Mucosa of rectum (tissue), 2 donors: ENCODE measurements at regions not wholly inside any gene's neighbourhood (a gene's known extent, or its start where the extent isn't known, plus 50 kb on each side); places are given as distances from the start of the nearest gene placed in this dataset.

Source experiments
- H3K27ac ChIP-seq, 2 donors: one replicate each; pipeline ENCODE4 v1.7.0; 2013; ENCODE audit warnings: inconsistent platforms in 2 of 2, low read depth in 2 of 2, low read length in 2 of 2
- H3K27me3 ChIP-seq, 2 donors: one replicate each; pipeline ENCODE4 v1.7.0; 2013; ENCODE audit warnings: low read length in 2 of 2; ENCODE audit not compliant: control insufficient read depth in 2 of 2, insufficient read depth in 2 of 2
- H3K36me3 ChIP-seq, 2 donors: one replicate each; pipeline ENCODE4 v1.7.0; 2013; ENCODE audit warnings: low read length in 2 of 2; ENCODE audit not compliant: control insufficient read depth in 2 of 2, insufficient read depth in 2 of 2
- H3K4me1 ChIP-seq, 2 donors: one replicate each; pipeline ENCODE4 v1.7.0; 2013; ENCODE audit warnings: low read length in 2 of 2, mild to moderate bottlenecking in 1 of 2; ENCODE audit not compliant: control insufficient read depth in 2 of 2, insufficient read depth in 2 of 2
- H3K4me3 ChIP-seq, 2 donors: one replicate each; pipeline ENCODE4 v1.7.0; 2013; ENCODE audit warnings: low read length in 2 of 2
- H3K9ac ChIP-seq, 2 donors: one replicate each; pipeline ENCODE4 v1.7.0; 2013; ENCODE audit warnings: low read length in 2 of 2, low read depth in 1 of 2, mild to moderate bottlenecking in 1 of 2
- H3K9me3 ChIP-seq, 2 donors: one replicate each; pipeline ENCODE4 v1.7.0; 2013; ENCODE audit warnings: low read length in 2 of 2; ENCODE audit not compliant: control insufficient read depth in 2 of 2
- donor health status: healthy.
- donor health status: Normal muscosa, but diverticular disease.

DNA sequence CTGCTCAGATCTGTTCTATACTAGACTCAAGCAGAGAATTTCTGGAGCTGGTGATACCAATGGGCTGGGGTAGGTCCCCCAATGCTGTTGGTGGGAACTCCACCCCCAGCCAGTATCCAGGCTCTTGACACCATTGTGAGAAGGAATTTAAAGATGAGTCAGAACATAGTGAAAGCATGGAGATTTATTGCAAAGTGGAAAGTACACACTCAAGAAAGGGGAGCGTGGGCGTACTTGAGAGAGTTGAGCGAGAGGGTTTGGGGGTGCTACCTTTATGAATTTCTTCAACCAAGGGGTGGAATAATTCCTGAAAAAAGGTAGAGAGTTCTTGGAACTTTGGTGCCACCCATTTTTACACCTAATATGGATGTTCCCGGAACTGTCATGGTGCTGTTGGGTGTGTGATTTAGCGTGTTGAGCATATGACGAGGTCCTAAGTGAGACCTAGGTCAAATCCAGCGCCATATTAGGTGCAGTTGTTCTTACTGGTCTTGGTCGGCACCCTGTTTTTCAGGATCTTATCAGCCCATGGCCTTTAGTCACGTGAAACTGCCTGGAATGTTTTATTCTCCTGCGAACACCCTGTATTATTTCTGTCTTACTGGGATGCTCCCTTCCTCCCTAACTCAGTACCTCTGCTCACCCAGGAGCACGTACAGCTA, 122.0 kb upstream of the AHR start:
- Histone ChIP-seq H3K27ac (no peak overlapping the region), H3K4me1 (peaks cover 2 to 7% of the 10 kb centered on the region in 2 donors), H3K27me3 (no peaks in the 10 kb centered on the region), H3K9ac (no peak overlapping the region), H3K36me3 (no peaks in the 10 kb centered on the region), H3K9me3 (no peaks in the 10 kb centered on the region), H3K4me3 (no peak overlapping the region)

DNA sequence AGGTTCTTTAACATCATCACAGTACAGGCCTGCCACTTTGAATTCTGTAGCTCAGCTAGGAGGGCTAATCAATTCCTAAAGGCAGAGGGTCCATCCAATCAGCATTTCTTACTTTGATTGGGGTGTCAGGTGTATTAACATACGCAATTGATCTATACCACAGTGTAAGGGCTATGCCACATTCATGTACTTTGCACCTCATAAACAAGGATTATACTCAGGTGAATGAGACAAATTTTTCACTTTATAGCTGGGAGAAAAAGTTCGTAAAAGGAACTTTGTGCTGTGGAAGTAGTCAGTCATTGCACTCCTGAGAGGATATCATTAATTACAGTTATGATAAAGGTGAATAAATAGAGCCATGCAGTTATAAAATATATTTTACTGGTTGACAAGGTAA, 119.9 kb upstream of the AHR start:
- Histone ChIP-seq H3K27me3 (no peaks in the 10 kb centered on the region), H3K9me3 (no peaks in the 10 kb centered on the region), H3K4me1 (peaks cover 2 to 7% of the 10 kb centered on the region in 2 donors), H3K4me3 (no peak overlapping the region), H3K27ac (no peak overlapping the region), H3K36me3 (no peaks in the 10 kb centered on the region), H3K9ac (no peak overlapping the region)

DNA sequence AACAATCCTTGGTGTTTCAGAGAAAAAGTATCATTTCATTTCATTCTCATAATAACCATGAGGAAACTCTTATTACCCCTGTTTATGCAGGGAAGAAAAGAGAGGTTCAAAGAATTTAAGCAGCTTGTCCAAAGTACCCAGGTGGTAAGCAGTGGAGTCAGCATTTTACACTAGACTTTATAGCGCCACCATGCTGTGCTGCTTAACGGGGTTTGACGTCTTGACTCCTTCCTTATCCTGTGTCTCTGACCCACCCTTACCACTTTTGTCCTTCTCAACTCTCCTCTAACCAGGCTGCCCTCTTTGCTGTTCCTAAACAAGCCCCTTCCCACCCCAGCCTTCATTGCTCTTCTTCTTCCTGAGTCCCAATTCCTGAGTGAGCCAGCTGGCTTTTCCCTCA, 117.0 kb upstream of the AHR start:
- Histone ChIP-seq H3K4me3 (no peak overlapping the region), H3K27me3 (no peaks in the 10 kb centered on the region), H3K9ac (no peak overlapping the region), H3K9me3 (no peaks in the 10 kb centered on the region), H3K4me1 (peaks cover 2 to 3% of the 10 kb centered on the region in 2 donors), H3K27ac (no peak overlapping the region), H3K36me3 (no peaks in the 10 kb centered on the region)

DNA sequence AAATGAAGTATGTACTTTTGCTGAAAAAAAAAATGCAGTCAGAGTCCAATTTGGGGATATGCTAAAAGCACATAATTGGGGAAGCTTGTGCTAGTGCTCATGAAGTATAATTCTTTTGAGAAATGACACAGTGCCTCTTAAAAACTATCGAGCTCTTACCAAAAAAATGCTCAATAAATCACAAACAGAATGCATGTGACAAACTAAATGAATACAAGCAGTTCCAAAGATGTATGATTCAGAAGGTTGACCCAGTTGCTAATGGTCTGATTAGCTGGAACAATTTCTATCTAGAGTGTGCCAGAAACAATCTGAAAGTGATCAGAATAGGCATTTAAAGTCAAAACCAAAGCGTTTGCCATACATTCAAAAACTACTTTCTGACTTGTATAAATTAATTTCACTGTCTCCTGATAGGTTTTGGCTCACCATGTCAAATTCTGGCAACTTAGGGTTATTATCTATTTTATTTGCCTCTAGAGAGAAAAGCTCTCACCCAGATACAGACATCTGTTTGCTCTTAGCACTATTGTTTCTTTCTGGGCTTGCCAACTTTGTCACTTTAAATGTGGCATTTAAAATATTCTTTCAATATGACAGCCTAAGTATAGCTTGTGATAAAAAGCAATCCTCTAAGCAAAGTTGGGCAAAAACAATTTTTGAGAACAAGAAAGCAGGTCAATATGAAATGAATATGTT, 114.7 kb upstream of the AHR start:
- no peak overlapping the region for H3K27ac ChIP-seq
- H3K36me3 ChIP-seq = no peaks in the 10 kb centered on the region
- H3K9me3 ChIP-seq = no peaks in the 10 kb centered on the region
- H3K9ac ChIP-seq = no peak overlapping the region
- no peaks in the 10 kb centered on the region for H3K4me1 ChIP-seq
- no peaks in the 10 kb centered on the region for H3K27me3 ChIP-seq
- no peak overlapping the region for H3K4me3 ChIP-seq

DNA sequence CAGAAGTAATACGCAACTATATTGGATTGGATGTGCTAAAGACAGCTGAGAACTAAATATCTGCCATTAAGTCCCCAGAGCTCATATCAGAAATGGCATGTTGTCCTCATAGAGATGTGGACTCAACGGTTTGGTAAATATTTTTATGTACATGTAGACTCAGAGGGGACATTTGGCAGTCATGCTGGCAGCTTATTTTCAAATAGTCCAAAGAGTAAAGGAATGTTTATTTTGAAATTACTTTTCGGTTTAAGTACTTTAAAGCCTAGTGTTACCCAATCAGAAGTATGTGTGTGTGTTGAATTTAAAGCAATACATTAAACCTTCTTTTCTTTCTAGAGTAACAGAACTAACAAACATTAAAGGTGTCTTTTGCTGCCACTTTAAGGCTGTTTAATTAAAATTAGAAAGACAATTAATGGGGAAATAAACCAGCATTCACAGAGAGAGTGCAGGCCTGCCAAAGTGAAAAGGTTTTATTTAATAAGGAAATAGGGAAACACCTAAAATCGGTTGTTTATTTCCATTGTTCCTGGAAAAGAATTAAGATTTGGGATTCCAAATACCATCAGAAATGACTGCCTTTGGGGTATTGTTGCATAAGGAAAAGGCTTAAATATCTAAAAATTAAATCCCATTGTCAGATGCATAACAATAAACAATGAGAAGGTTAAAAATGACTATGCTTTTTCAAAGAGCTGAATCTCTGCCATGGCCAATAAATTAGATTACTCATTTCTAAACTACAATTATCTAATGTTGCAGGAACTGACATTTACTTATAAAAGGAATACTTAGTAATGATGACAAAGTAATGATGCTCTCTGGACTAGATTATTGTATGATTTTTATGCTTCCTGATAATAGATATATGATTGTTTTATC, 113.4 kb upstream of the AHR start:
- Histone ChIP-seq H3K27me3 (no peaks in the 10 kb centered on the region), H3K4me3 (no peak overlapping the region), H3K9ac (no peak overlapping the region), H3K9me3 (no peaks in the 10 kb centered on the region), H3K27ac (no peak overlapping the region), H3K4me1 (no peaks in the 10 kb centered on the region), H3K36me3 (no peaks in the 10 kb centered on the region)

DNA sequence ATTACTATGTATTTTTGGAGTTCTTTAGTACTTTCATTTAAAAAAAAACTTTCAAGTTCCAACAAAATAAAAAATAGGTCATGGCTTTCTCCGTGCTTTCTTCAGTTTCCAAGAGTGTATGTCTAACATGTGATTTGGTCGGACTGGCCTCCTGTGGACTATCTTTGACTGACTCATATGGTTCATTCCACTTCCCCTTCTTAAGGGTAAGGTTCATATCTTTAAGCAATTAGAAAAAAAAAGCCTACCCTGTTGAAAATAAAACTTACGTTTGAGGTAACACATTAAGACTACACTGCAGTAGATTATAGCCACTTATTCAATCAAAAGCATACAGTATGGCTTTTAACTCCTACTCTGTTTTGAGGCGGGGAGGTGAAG, 112.8 kb upstream of the AHR start:
- Histone ChIP-seq H3K4me1 (no peaks in the 10 kb centered on the region), H3K27ac (no peak overlapping the region), H3K27me3 (no peaks in the 10 kb centered on the region), H3K36me3 (no peaks in the 10 kb centered on the region), H3K9ac (no peak overlapping the region), H3K4me3 (no peak overlapping the region), H3K9me3 (no peaks in the 10 kb centered on the region)

DNA sequence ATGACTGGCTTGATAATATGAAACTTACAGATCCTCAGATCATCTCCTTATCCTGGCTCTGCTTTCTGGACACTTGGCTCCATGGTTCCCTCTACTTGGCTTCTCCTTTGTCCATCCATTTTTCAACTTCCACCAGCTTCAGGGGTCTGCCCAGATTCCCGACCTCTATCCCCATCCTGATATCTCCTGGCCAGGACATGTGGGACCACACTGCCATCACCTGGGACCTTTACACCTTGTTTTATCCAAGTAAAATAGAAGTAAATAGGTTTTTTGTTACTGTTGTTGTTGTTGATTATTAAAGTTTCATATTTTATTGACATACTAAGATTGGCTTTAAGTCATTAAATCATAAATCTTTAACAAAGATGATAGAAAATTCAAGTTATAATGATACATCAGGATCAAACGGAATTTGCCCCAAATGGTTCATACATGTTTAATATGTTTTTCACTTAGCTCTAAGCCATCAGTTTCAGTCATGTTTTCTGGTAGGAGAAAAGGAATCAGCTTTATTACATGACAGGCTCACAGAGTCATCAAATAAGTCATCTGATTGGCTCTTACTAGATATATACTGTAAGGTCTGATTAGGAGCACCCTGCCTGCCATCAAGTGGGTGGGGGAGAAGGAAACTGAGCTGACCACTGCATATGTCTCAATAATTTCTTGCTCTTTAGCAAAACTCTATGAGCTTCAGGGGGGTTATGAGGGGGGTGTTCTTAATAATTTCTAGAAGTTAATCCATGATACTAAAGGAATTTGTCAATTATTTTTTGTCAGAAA, 111.5 kb upstream of the AHR start:
- Histone ChIP-seq H3K36me3 (no peaks in the 10 kb centered on the region), H3K9me3 (no peaks in the 10 kb centered on the region), H3K27me3 (no peaks in the 10 kb centered on the region), H3K9ac (no peak overlapping the region), H3K4me1 (no peaks in the 10 kb centered on the region), H3K27ac (no peak overlapping the region), H3K4me3 (no peak overlapping the region)

DNA sequence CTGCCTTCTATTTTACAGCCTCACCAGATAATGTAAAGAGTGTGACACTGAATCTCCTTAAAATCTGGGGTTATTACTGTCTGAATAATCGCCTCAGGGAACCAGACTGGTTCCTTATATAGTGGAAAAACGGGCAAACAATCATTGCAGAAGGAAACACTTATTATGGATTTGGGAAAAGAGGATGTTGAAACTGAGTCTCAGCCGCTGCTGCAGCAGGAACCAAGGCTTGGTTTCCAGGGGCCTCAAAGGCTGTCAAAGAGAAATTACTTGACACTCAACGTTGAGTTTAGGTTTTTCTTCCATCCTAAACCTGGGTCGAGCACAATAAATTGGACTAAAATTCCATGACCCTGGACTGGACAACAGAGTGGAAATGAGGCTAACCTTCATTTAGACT, 103.8 kb upstream of the AHR start:
- H3K36me3 ChIP-seq = no peaks in the 10 kb centered on the region
- no peaks in the 10 kb centered on the region for H3K27me3 ChIP-seq
- H3K4me3 ChIP-seq = no peak overlapping the region
- no peak overlapping the region for H3K9ac ChIP-seq
- H3K27ac ChIP-seq = no peak overlapping the region
- H3K9me3 ChIP-seq = no peaks in the 10 kb centered on the region
- H3K4me1 ChIP-seq = no peaks in the 10 kb centered on the region

DNA sequence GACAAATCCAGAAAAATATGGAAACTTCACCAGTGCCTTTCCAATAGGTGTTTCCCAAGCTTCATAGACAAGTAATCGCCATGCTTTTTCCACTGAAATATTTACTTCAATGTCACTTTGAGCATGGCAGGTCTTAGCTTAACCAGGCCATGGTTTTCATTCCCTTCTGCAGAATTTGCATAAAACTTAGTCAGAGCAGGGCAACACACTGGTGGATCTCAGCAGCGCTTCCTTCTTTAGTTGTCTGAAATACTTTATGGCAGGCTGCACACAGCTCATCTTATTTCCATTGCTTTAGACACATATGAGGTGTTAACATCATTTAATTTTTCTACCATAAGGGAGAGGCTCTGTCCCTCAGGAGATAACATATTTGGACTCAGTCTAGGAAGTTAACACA, 102.9 kb upstream of the AHR start:
- Histone ChIP-seq H3K27ac (no peak overlapping the region), H3K4me3 (no peak overlapping the region), H3K36me3 (no peaks in the 10 kb centered on the region), H3K9ac (no peak overlapping the region), H3K9me3 (no peaks in the 10 kb centered on the region), H3K27me3 (no peaks in the 10 kb centered on the region), H3K4me1 (no peaks in the 10 kb centered on the region)
